Medulla oblongata (tissue), 1 donor: ENCODE measurements at regions not wholly inside any gene's neighbourhood (a gene's known extent, or its start where the extent isn't known, plus 50 kb on each side); places are given as distances from the start of the nearest gene placed in this dataset.

Source experiments
- DNase-seq: peaks from one replicate; pipeline ENCODE4 v3.0.0-alpha.2; 2015; ENCODE audit errors: extremely low spot score

GRCh38 chr11:104529906-104530305, 366.0 kb upstream of the PDGFD start:
- no peak for DNase-seq

DNA sequence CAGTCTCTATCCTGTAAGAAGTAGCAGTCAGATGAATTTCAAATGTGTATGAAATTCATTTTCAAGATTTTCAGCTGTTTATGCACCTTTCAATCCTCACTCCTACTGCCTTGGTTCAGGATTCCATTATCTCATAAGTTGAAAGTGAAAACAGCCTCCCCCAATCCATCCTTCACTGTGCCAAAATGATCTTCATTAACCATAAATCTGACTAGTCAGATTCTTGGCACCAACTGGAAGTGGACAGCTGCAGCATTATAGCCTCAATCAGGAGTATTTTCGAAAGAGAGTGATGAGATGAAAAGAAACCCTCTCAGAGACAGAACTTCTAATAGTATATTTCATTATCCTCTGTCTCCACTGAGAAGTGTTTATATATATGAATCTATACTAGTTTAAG, 365.3 kb upstream of the PDGFD start:
- DNase-seq = no peak

- DNase-seq = no peak
Observed at GRCh38 chr11:104526006-104526405, 362.1 kb upstream of the PDGFD start.

- DNase-seq = no peak
Observed at GRCh38 chr11:104525416-104525815, 361.5 kb upstream of the PDGFD start.

- DNase-seq = no peak
Observed at GRCh38 chr11:104524254-104524653, 360.3 kb upstream of the PDGFD start.

GRCh38 chr11:104523611-104524010, 359.7 kb upstream of the PDGFD start:
- no peak for DNase-seq

- DNase-seq = peak; percentile 13
Observed at GRCh38 chr11:104522650-104523049, 358.7 kb upstream of the PDGFD start.

DNA sequence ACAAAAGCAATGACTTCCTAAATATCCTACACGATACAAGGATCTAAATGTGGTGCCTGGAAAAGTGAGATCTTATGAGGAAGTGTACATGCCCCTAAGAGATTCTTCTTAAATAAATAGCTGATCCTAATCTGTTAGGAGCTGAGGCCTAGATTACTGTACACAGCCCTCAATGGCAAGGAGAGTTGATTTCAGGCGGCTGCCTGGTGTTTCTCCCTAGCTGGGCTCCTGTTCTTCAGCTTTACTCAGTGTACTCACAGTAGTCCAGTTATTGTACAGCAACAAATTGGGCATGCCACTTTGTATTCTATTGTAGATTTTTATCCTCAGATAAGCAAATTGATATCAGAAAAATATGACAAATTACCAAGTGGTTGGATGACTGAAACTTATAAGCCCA, 358.2 kb upstream of the PDGFD start:
- no peak for DNase-seq

DNA sequence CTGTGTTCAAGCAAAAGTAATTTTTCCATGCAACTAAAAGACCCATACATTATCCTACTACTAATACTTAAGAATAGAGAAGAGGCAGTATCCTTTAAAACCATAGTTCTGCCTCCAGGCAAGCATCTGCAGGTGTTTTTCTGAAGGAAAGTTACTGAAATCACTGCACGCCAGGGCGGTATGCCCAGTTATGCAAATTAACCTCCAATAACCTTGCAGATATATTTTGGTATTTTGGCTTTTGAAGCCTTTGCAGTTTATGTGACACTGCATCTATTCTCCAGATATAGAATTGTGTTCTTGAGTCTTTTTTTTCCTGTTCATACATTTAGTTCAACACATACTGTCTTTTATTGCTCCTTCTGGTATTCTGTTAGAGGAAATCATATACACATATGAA, 346.2 kb upstream of the PDGFD start:
- DNase-seq = no peak

- no peak for DNase-seq
Observed at GRCh38 chr11:104490182-104490581, 326.2 kb upstream of the PDGFD start.

DNA sequence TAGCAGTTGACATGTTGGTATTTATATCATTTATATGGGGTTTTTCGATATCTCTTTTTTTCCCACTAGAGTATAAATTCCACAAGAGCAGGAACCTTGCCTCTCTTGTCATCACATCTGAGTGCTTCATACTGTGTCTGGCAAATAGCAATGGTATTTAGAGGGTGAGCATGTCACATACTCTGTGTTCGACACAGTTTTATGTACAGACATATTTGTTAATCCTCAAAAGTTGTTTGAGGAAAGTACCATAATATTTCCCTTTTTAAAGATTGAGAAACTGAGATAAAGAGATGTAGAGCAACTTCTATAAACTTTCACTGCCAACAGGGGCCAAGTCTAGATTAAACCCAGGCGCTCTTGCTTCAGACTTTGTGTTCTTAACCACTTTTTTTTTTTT, 324.6 kb upstream of the PDGFD start:
- no peak for DNase-seq

- DNase-seq = no peak
Observed at GRCh38 chr11:104487046-104487806, 323.3 kb upstream of the PDGFD start.

DNA sequence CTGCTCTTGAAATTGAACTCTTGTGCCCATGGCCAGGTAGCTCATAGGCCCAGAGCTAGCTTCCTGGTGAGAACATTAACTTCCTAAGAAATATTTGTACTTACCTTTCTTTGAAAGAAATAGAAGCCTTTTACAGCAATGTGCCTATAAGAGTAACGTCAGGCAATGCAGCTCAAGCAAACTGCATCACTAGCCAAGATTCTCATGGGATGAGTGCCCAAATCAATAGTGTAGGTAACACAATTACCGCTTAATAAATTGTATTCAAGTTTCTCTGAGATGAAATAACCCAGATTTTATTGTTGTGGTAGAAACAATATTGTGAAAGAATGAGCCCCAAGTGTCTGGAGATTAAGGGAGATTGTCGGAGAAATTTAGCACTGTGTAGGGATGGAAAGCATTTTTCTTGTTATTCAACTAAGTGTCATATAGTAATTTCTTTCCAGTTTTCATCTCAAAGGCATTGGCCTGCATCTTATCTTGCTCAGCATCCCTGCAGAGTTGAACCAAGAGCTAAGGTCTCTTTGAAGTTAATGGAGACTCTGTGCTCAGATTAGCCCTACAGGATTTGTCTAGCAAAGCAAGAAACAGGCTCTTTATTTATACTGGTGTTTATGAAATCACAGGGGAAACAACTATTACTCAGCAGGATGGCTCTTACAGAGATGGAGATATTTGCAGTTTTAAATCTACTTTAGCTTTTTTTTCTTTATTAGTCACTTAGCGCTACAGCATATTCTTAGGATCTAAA, 321.0 kb upstream of the PDGFD start:
- no peak for DNase-seq

DNA sequence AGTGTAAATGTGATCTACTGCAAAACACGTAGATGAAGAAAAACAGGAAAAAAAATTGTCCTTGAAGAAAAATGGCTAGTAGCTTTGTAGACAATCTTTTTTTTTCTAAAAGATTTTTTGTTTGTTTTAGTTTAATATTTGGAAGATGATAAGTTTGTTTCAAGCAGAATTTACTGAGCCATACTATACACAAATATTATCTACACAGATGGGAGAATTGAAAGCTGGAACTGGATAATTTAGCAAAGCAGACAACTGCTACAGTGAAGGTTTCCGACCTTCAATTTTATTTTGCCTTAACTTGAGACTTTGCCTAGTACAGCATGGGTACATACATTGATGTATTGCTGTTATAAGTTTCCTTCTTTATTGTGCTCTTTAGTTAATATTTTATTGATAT, 313.0 kb upstream of the PDGFD start:
- DNase-seq = no peak

GRCh38 chr11:104476454-104476853, 312.5 kb upstream of the PDGFD start:
- DNase-seq = no peak

DNA sequence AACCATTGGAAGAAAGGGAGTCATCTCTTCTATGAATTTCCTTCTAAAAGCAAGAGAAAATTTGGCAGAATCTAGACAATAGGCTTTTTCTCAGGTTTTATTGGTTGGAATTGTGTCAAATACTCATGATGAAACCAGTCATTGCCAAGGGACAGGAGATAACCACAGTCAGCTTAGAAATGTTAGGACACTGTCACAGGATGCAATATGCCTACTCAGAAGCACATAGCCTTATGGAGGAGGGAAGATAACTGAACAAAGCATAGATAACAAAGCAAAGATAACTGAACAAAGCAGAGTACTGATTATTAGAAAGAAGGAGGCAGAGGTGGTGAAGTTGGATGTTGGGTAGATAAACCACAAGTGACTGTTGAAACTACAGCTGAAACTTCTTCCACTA, 303.5 kb upstream of the PDGFD start:
- DNase-seq = no peak

DNA sequence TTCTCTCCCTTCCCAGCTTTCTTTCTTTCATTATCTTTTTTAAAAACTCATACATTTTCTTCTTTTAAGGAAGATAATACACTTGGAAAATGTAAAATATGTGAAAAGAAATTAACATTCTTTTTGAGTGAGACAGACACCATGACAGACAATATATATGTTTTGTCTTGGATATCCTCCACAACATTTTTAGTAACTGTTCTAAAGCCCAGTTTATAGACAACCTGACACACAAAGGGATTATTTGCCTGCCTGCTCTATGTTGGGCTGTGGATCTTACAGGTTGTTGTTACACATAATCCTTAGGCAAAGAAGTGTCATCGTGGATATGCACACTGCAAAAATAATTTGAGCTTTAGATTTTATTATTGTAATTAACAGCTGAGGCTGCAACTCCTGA, 301.4 kb upstream of the PDGFD start:
- no peak for DNase-seq

GRCh38 chr11:104464691-104465090, 300.7 kb upstream of the PDGFD start:
- no peak for DNase-seq

- DNase-seq = no peak
Observed at GRCh38 chr11:104462341-104462740, 298.4 kb upstream of the PDGFD start.

DNA sequence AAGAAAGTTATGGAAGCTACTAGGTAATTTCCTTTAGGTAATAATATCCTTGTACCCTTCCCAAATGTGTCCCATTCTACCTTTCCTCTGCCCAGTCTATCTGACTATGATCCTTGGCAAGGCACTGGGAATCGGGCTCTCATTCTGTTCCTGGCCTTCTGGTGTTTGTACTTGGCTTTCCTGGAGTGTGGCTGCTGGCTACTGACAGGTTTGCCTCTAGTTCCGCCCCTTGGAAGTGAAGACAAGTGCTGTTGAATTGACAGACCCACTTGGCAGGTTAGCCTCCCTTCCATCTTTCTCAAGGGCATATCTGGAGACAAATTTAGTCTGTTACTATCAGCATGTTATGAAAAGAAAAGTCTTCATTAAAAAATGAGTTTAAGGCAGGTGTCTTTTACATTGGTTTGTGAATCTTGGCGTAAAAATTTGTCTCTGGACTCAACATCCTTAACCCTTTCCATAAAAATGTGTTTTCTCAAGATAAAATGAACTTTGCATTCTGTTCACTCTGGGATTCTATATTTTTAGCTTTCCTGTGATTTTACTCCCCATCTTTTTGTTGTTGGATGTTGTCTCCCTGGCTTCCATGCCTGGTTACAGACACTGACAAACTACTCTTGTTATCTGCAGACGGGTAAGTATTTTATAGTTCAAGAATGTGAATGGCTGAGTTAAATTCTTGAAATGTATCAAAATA, 287.4 kb upstream of the PDGFD start:
- DNase-seq = no peak

DNA sequence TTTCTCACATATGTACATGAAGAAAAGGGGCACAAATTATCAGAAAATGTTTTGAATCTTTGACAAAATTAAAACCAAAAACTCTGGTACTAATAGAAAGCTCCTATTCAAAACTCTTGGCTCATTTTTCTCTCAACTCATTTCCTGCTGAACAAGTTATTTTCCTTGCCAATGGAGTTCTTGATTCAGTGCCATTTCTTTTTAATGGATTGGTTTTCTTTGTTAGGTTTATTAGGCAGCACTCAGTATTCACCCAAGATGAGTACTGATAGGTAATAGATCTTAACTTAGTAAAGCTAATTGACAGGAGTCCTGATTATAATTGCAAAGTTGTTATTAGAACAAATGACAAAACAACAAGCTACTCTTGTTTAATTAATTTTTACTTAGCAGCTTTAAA, 279.4 kb upstream of the PDGFD start:
- DNase-seq = peak; percentile 45

DNA sequence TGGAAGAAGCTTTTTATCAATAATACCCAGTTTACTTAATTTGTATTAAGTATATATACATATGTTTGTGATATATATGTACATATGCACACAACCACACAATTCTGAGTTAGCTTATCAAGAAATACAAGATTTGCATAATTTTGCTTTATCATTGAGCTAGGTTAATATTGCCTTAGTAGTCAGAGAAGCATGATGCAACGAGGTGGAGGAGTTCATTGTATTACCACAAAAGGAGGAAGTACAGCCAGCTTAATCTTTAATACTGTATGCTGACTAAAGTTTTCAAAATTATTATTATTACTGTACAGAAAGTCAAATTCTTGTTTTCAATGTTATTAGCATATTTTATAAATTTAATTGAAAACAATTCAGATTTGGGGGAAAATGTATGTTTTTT, 278.4 kb upstream of the PDGFD start:
- no peak for DNase-seq

DNA sequence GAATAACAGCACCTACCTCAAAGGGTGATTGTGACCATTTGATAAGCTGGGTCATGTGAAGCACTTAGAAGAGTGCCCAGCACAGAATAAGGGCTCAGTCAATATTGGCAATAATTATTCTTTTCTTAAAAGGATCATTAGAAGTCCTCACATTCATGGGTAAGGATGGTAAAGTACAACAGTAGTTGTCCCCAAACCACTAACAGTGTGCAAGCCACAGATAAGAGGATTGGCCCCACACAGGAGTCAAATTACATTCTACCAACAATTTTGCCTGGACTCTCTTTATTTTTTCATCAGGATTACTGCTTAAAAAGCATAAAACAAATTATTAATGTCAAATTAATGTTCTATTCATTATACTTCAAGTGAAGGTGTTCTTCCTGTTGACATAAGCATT, 271.5 kb upstream of the PDGFD start:
- DNase-seq = no peak
